ENCODE measurements at regions not wholly inside any gene's neighbourhood (a gene's known extent, or its start where the extent isn't known, plus 50 kb on each side); places are given as distances from the start of the nearest gene placed in this dataset.

- TF ChIP-seq CTCF (IDR thresholded peaks at IDR 0.05; ENCODE audit: control insufficient read depth, extremely low read depth, insufficient read depth) = no peak
Measured at GRCh38 chr9:87063871-87064270, 116.6 kb upstream of the GAS1 start.

GRCh38 chr9:87064311-87064710, 117.0 kb upstream of the GAS1 start:
- no peak for TF ChIP-seq CTCF (IDR thresholded peaks at IDR 0.05; ENCODE audit: control insufficient read depth, extremely low read depth, insufficient read depth)
- no peak overlapping the region for H3K4me3 ChIP-seq (ENCODE audit: low read depth, low read length)
- no peak for DNase-seq (ENCODE audit: low read depth)

More at GRCh38 chr9:87063871-87064270, 116.6 kb upstream of the GAS1 start:
- DNase-seq (ENCODE audit: low read depth) = no peak
- no peak overlapping the region for H3K4me3 ChIP-seq (ENCODE audit: low read depth, low read length)

GRCh38 chr9:87065981-87066380, 118.7 kb upstream of the GAS1 start:
- no peak for TF ChIP-seq CTCF (IDR thresholded peaks at IDR 0.05; ENCODE audit: control insufficient read depth, extremely low read depth, insufficient read depth)
- no peak for DNase-seq (ENCODE audit: low read depth)
- H3K4me3 ChIP-seq (ENCODE audit: low read depth, low read length) = no peak overlapping the region

- DNase-seq (ENCODE audit: low read depth) = no peak
- H3K4me3 ChIP-seq (ENCODE audit: low read depth, low read length) = no peak overlapping the region
- TF ChIP-seq CTCF (IDR thresholded peaks at IDR 0.05; ENCODE audit: control insufficient read depth, extremely low read depth, insufficient read depth) = no peak
Measured at GRCh38 chr9:87067426-87067825, 120.1 kb upstream of the GAS1 start.

DNA sequence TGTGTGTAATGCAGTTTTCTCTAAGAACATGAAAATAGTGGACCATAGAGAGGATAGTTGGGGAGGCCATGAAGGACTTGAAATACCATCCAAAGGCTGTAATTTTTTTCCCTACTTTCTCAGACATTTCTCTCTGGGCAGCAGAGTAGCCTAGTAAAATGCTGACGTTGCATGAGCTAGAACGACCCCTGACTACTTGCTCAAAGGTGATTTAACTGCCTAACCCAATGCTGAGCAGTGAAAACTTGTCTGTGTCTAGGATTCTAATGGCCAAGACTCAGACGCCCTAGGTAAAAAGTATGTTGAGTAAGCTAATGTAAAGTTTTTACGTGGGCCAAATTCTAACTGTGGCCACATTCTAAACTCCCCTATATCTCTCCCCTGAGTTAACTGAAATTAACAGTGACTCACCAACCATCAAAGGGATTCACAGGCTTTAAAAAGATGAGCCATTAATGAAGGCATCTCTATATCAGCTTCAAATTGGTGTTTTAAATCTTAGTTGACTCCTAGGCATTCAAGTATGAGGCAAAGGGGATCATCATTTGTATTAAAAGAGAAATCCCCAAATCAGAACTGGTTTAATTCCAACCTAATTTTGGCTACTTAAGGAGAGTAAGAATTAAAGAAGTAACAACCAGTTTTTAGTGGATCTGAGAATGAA, 121.0 kb upstream of the GAS1 start:
- no peak for DNase-seq (ENCODE audit: low read depth)
- no peak overlapping the region for H3K4me3 ChIP-seq (ENCODE audit: low read depth, low read length)
- no peak for TF ChIP-seq CTCF (IDR thresholded peaks at IDR 0.05; ENCODE audit: control insufficient read depth, extremely low read depth, insufficient read depth)

DNA sequence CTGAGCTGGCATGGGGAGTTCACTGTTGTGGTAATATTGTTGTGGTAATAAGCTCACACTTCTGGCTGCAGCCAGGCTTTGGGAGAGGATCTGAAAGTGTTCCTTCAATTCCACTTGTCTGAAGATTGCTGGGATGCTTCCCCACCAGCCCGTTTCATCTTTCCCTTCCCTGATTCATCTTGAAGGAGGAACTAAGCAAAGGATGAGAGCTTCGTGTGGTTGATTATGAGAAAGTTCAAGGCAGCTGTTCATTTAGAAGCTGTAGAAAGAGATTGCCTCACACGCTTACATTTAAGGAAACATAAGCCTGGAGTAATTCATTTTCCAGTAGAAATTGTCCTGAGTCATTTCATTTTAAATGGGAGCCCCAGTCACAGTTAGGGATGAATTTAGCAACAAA, 122.4 kb upstream of the GAS1 start:
- no peak for TF ChIP-seq CTCF (IDR thresholded peaks at IDR 0.05; ENCODE audit: control insufficient read depth, extremely low read depth, insufficient read depth)
- H3K4me3 ChIP-seq (ENCODE audit: low read depth, low read length) = no peak overlapping the region
- no peak for DNase-seq (ENCODE audit: low read depth)

GRCh38 chr9:87070336-87070735, 123.0 kb upstream of the GAS1 start:
- DNase-seq (ENCODE audit: low read depth) = no peak
- no peak for TF ChIP-seq CTCF (IDR thresholded peaks at IDR 0.05; ENCODE audit: control insufficient read depth, extremely low read depth, insufficient read depth)
- H3K4me3 ChIP-seq (ENCODE audit: low read depth, low read length) = no peak overlapping the region
